Progenitor cell of endocrine pancreas (in vitro differentiated cells): ENCODE measurements at regions not wholly inside any gene's neighbourhood (a gene's known extent, or its start where the extent isn't known, plus 50 kb on each side); places are given as distances from the start of the nearest gene placed in this dataset.

Experiments used
- DNase-seq: peaks from one replicate; pipeline ENCODE4 v3.0.0; 2021; ENCODE audit warnings: low spot score; ENCODE audit not compliant: unreplicated experiment
- H3K27ac Mint-ChIP-seq: 2 replicates; pipeline ENCODE4 v1.8.0; 2021; ENCODE audit warnings: mild to moderate bottlenecking, moderate library complexity, mixed read lengths
- H3K27me3 Mint-ChIP-seq: 2 replicates; pipeline ENCODE4 v1.8.0; 2021; ENCODE audit warnings: mixed read lengths
- H3K36me3 Mint-ChIP-seq: 2 replicates; pipeline ENCODE4 v1.8.0; 2022; ENCODE audit warnings: mixed read lengths; ENCODE audit not compliant: insufficient read depth
- H3K4me1 Mint-ChIP-seq: 2 replicates; pipeline ENCODE4 v1.8.0; 2021; ENCODE audit warnings: low read depth, mixed read lengths
- H3K4me3 Mint-ChIP-seq: 2 replicates; pipeline ENCODE4 v1.8.0; 2021; ENCODE audit warnings: low read depth, mild to moderate bottlenecking, moderate library complexity, mixed read lengths
- H3K9me3 Mint-ChIP-seq: 2 replicates; pipeline ENCODE4 v1.8.0; 2021; ENCODE audit warnings: low read depth, mixed read lengths
- TF ChIP-seq, protein P1 (sequence below): fragments of 200-600 bp; sonication (generic); IDR thresholded peaks from one replicate; pipeline ENCODE4 v1.5.0; 2021; ENCODE audit warnings: antibody characterized with exemption, mild to moderate bottlenecking; ENCODE audit not compliant: unreplicated experiment

- Mint-ChIP-seq H3K36me3 (no peaks in the 10 kb centered on the region), H3K4me1 (peaks cover 8% of the 10 kb centered on the region), H3K27ac (no peak overlapping the region), H3K9me3 (no peaks in the 10 kb centered on the region), H3K27me3 (no peaks in the 10 kb centered on the region), H3K4me3 (no peak overlapping the region)
- TF ChIP-seq, protein P1, sequence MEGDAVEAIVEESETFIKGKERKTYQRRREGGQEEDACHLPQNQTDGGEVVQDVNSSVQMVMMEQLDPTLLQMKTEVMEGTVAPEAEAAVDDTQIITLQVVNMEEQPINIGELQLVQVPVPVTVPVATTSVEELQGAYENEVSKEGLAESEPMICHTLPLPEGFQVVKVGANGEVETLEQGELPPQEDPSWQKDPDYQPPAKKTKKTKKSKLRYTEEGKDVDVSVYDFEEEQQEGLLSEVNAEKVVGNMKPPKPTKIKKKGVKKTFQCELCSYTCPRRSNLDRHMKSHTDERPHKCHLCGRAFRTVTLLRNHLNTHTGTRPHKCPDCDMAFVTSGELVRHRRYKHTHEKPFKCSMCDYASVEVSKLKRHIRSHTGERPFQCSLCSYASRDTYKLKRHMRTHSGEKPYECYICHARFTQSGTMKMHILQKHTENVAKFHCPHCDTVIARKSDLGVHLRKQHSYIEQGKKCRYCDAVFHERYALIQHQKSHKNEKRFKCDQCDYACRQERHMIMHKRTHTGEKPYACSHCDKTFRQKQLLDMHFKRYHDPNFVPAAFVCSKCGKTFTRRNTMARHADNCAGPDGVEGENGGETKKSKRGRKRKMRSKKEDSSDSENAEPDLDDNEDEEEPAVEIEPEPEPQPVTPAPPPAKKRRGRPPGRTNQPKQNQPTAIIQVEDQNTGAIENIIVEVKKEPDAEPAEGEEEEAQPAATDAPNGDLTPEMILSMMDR = no peak
- DNase-seq = no peak
Measured at GRCh38 chr4:128385683-128386304, 98.2 kb upstream of the PGRMC2 start.

GRCh38 chr4:128384765-128385598, 97.4 kb upstream of the PGRMC2 start:
- DNase-seq = no peak
- Mint-ChIP-seq H3K27ac (no peak overlapping the region), H3K27me3 (no peaks in the 10 kb centered on the region), H3K36me3 (no peaks in the 10 kb centered on the region), H3K4me3 (no peak overlapping the region), H3K9me3 (no peaks in the 10 kb centered on the region), H3K4me1 (peaks cover 8% of the 10 kb centered on the region)
- TF ChIP-seq, protein P1 = no peak

DNA sequence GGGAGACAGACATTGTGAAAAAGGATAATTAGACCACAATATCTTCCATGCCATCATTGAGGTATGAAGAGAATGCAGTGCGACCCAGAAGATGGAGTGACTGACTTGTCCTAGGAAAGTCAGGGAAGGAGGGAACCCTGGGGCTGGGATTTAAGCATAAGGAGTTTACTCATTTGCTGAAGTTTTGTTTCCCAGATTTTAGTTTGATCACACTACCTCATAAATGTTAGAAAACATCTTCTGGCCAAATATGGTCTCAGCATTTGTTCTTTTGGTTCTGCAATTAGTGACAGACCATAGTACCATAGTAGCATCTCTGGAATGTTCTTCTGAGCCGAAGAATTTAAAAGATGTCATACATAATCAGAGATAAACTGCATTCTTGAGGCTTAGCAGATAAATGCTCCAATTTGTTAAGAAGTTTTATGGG, 96.5 kb upstream of the PGRMC2 start:
- Mint-ChIP-seq H3K4me1 (peaks cover 8% of the 10 kb centered on the region), H3K36me3 (no peaks in the 10 kb centered on the region), H3K27ac (no peak overlapping the region), H3K9me3 (no peaks in the 10 kb centered on the region), H3K4me3 (no peak overlapping the region), H3K27me3 (no peaks in the 10 kb centered on the region)
- no peak for DNase-seq
- TF ChIP-seq, protein P1 = no peak

DNA sequence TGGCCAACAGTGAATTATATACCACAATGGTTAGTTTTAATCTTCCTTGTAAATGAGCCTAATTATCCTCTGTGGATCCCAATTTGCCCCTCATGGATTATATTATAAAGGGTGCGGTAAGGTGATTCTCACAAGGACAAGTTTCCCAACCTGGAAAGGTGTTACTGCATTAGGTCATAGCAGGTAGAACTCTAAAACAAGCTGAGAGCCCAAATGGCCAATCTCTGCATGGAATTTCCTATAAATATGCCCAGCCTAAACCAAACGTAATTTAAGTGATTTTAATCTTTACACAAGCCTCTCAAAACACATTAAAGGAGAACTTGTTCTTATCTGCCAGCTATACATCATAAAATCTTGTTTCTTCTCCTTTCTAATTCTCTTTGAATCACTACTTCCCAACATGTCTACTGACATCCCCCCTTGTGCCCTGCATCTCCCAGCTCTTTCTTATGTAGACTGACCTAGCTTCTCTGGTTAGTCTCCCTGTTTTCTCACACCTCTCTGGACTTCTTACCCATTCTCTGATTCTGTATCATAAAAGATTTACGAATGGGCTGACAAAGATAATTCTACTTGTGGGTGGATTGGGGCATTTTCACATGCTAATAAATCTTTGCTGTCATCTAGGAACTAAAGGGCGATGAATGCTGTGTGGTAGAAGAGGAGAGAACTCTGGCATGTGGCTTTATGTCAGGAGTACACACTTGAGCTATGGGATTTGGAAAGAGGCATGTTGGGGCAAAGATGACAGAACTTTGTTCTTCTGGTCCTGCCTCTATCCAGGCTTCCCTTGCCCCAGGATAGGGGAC, 94.3 kb upstream of the PGRMC2 start:
- TF ChIP-seq, protein P1 = no peak
- Mint-ChIP-seq H3K36me3 (peaks cover 6% of the 10 kb centered on the region), H3K27me3 (no peaks in the 10 kb centered on the region), H3K9me3 (peaks cover 7% of the 10 kb centered on the region), H3K27ac (no peak overlapping the region), H3K4me1 (peaks cover 10% of the 10 kb centered on the region), H3K4me3 (no peak overlapping the region)
- DNase-seq = no peak

DNA sequence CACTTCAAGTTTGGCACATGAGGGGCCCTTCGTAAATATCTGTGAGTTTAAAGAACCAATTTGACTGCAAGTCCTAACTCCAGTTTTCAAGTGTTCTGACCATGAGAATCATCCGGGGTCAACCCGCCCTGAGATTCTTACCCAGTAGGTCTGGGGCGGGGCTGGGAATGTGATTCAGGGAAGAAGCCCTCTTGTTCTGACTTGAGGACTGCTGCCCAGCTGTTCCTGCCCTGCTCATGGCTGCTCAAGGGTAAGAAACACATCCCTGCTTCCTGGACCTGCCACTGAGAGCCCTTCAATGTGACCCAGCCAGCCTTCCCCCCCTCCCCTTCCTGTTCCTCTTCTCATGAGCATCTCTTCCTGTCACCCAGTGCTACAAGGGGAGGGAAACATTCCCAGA, 92.7 kb upstream of the PGRMC2 start:
- Mint-ChIP-seq H3K36me3 (peaks cover 8% of the 10 kb centered on the region), H3K27ac (no peak overlapping the region), H3K4me3 (no peak overlapping the region), H3K27me3 (no peaks in the 10 kb centered on the region), H3K4me1 (peaks cover 5% of the 10 kb centered on the region), H3K9me3 (peaks cover 14% of the 10 kb centered on the region)
- TF ChIP-seq, protein P1 = no peak
- no peak for DNase-seq
